ENCODE measurements at regions not wholly inside any gene's neighbourhood (a gene's known extent, or its start where the extent isn't known, plus 50 kb on each side); places are given as distances from the start of the nearest gene placed in this dataset.

GRCh38 chr3:72337480-72337855 is 510.8 kb downstream of the SHQ1 start:
- Mint-ChIP-seq H3K4me3 (no peak overlapping the region), H3K4me1 (peaks cover 16% of the 10 kb centered on the region), H3K36me3 (no peaks in the 10 kb centered on the region), H3K9me3 (no peaks in the 10 kb centered on the region), H3K27ac (no peak overlapping the region), H3K27me3 (ENCODE audit: low read depth) (peaks cover 5% of the 10 kb centered on the region)
- no peak for DNase-seq (ENCODE audit: low spot score in 2 of 2, unreplicated experiment in 2 of 2)
- no peak for TF ChIP-seq CTCF (IDR thresholded peaks at IDR 0.05; ENCODE audit: unreplicated experiment)

GRCh38 chr3:72336821-72337479 is 511.3 kb downstream of the SHQ1 start:
- no peaks in the 10 kb centered on the region for H3K36me3 Mint-ChIP-seq
- H3K9me3 Mint-ChIP-seq: no peaks in the 10 kb centered on the region
- H3K27me3 Mint-ChIP-seq (ENCODE audit: low read depth): peaks cover 10% of the 10 kb centered on the region
- H3K4me3 Mint-ChIP-seq: no peak overlapping the region
- no peak overlapping the region for H3K27ac Mint-ChIP-seq
- DNase-seq (ENCODE audit: low spot score in 2 of 2, unreplicated experiment in 2 of 2): peak; percentile 59 to 76
- H3K4me1 Mint-ChIP-seq: peaks cover 13% of the 10 kb centered on the region
- TF ChIP-seq CTCF (IDR thresholded peaks at IDR 0.05; ENCODE audit: unreplicated experiment): no peak

- TF ChIP-seq CTCF (IDR thresholded peaks at IDR 0.05; ENCODE audit: unreplicated experiment): no peak
- no peaks in the 10 kb centered on the region for H3K9me3 Mint-ChIP-seq
- peaks cover 13% of the 10 kb centered on the region for H3K27me3 Mint-ChIP-seq (ENCODE audit: low read depth)
- H3K36me3 Mint-ChIP-seq: no peaks in the 10 kb centered on the region
- peaks cover 9% of the 10 kb centered on the region for H3K4me1 Mint-ChIP-seq
- DNase-seq (ENCODE audit: low spot score in 2 of 2, unreplicated experiment in 2 of 2): no peak
- H3K4me3 Mint-ChIP-seq: no peak overlapping the region
- H3K27ac Mint-ChIP-seq: no peak overlapping the region
Observed at GRCh38 chr3:72336114-72336651, 512.1 kb downstream of the SHQ1 start.

- no peaks in the 10 kb centered on the region for H3K9me3 Mint-ChIP-seq
- DNase-seq (ENCODE audit: low spot score in 2 of 2, unreplicated experiment in 2 of 2): no peak
- TF ChIP-seq CTCF (IDR thresholded peaks at IDR 0.05; ENCODE audit: unreplicated experiment): no peak
- H3K27ac Mint-ChIP-seq: no peak overlapping the region
- peaks cover 11% of the 10 kb centered on the region for H3K4me1 Mint-ChIP-seq
- H3K27me3 Mint-ChIP-seq (ENCODE audit: low read depth): peaks cover 17% of the 10 kb centered on the region
- no peak overlapping the region for H3K4me3 Mint-ChIP-seq
- no peaks in the 10 kb centered on the region for H3K36me3 Mint-ChIP-seq
Observed at GRCh38 chr3:72335458-72336095, 512.7 kb downstream of the SHQ1 start.

GRCh38 chr3:72334681-72335457 is 513.4 kb downstream of the SHQ1 start:
- no peak overlapping the region for H3K4me3 Mint-ChIP-seq
- H3K36me3 Mint-ChIP-seq: no peaks in the 10 kb centered on the region
- H3K9me3 Mint-ChIP-seq: no peaks in the 10 kb centered on the region
- TF ChIP-seq CTCF (IDR thresholded peaks at IDR 0.05; ENCODE audit: unreplicated experiment): no peak
- DNase-seq (ENCODE audit: low spot score in 2 of 2, unreplicated experiment in 2 of 2): no peak
- peaks cover 10% of the 10 kb centered on the region for H3K4me1 Mint-ChIP-seq
- peaks cover 19% of the 10 kb centered on the region for H3K27me3 Mint-ChIP-seq (ENCODE audit: low read depth)
- no peak overlapping the region for H3K27ac Mint-ChIP-seq
